GM21423 (cell line): ENCODE measurements at regions not wholly inside any gene's neighbourhood (a gene's known extent, or its start where the extent isn't known, plus 50 kb on each side); places are given as distances from the start of the nearest gene placed in this dataset.
"Not testable (repeated sequence)": the region's sequence is repeated elsewhere in the genome, so short reads cannot be mapped to it uniquely, and the experiment has no call there.

Source experiments
- ATAC-seq: cut with Tn5 transposase; IDR thresholded peaks from one replicate; pipeline ENCODE4 v1.9.1; 2021; ENCODE audit warnings: mild to moderate bottlenecking, moderate library complexity; ENCODE audit not compliant: unreplicated experiment

DNA sequence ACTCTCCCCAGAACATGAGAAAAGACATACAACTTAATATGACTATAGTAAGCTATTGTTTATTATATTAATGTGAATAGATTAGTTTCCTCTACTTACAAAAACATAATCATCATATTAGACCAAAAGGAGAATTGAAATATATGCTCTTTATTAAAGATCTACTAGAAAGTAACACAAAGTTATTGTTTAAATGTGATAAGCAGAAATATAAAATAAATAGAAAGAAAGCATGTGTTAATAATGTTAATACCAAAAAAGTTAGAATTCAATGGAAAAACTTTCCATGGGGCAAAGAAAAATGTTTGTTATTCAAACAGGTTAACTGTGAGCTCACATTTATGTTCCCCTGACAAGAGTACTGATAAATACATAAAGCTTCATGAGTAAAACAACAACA lies 421.4 kb upstream of the UBE2E3 start:
- no peak for ATAC-seq

DNA sequence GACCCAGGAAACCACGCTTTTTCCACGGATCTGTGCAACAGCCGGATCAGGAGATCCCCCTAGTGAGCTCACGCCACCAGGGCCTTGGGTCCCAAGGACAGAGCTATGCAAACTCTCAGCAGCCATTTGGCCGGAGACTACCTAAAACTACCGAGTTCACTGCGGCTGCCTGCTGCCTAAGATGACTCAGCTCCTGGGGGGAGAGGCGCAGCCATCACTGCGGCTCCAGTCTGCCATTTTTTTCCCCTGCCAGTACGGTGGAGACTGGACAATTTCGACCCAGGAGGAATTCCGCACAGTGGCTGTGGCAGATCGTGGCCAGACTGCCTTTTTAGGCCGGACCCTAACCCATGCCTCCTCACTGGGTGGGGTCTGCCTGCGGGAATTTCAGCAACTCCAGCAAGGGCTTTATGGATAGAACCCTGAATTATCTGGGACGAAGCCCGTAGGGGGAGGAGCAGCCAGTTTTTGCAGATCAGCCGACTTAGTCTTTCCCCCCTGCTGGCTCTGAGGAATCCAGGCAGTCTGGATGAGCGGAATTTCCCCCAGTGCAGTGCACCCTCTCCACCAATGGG lies 424.9 kb upstream of the UBE2E3 start:
- ATAC-seq = no peak

GRCh38 chr2:180554330-180554729 lies 426.1 kb upstream of the UBE2E3 start:
- ATAC-seq = no peak

DNA sequence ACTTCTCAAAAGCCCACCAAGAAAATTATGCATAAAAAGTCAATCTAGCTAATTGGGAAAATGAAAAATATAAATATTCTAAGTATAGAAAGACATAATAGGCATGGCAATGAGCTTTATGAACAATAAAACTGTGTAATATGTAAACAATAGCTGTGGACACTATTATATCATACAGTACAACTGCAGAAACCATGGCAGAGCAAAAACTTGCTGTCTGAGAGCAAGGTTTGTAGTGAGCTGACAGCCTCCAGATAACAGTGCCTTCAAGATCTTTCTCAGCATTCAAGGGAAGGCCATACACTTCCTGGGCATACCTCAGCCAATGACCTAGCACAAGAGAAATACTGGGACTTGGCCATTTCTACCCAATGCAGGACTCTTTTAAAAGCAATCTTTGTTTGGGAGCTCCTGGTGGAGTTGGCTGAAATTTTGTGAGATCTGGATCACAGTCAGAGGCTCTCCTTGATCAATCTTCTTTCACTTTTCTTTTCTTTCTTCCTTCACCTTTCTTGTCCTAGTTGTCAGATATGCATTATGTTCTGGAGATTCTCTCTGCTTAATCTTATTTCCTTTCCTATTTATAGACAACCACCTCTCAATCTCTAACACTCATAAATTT lies 427.2 kb upstream of the UBE2E3 start:
- ATAC-seq = no peak

GRCh38 chr2:180542511-180542910 lies 437.9 kb upstream of the UBE2E3 start:
- no peak for ATAC-seq

DNA sequence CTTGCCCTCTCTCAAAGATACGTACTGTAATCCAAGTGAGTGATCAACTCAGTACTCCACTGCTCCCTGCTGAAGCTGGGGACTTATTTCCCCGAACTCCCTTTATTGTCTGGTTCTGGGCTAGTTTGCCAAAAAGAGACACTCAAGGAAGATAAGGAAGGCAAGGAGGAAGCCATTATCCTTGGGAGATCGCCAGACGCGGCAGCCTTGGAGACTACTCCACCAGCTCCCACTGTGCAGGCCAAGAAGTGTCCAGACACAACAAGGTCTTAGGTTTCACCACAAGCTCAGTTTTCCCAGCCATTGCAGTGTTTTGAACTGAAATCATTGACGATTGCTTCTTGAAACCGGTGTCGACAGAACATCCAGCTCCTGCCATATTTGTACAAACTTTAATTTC lies 439.6 kb upstream of the UBE2E3 start:
- ATAC-seq = no peak

GRCh38 chr2:180539541-180539940 lies 440.9 kb upstream of the UBE2E3 start:
- ATAC-seq = no peak

- no peak for ATAC-seq
Measured at GRCh38 chr2:180535289-180535688, 445.1 kb upstream of the UBE2E3 start.

- ATAC-seq = not testable (repeated sequence)
Measured at GRCh38 chr2:180531787-180532186, 448.6 kb upstream of the UBE2E3 start.

DNA sequence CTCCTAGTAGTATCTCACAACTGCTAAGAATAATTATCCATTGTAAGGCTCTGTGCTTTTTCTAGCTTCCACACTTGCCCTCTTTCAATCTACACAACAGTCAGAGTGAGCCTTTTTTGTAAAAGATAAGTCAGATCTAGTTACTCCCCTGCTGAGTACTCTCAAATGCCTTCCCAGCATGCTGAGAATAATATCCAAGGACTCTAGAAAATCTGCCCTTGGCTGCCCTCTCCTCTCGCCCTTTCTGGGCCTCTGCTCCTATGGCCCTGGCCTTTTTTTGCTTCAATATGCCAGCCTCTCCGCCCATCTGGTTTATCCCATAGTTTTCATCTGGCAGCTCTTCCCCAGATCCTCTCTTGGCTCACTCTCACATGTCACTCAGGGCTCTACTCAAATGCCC lies 455.9 kb upstream of the UBE2E3 start:
- no peak for ATAC-seq

GRCh38 chr2:180523621-180524340 lies 456.6 kb upstream of the UBE2E3 start:
- no peak for ATAC-seq

DNA sequence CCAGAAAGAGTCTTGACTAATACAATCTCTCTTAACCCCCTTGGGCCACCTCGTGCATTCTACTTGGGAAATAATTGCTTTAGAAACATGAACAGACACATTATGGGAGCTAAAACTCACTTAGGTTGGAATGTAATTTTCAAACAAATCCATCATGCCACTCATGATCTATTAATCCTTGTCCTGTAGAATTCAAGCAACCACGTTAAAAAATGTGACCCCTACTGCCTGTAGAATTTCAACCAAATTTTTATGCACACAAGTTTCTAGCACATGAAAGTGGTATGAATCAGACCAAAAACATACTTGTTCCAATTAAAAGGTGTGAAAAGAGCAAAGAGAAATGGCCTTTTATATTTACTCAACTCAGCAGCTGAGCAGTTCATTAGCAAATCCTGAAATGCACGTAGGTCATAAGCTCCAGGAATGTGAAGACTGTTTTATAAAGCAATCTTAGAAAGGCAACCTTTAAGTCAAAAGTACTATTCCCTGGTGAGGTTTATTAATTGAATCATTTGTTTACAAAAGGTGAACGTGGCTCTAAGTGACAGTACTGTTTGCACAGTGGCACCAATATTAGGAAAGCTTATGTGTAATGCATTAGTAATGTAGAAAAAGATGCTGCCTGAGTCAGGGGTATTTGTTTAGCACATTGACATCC lies 459.4 kb upstream of the UBE2E3 start:
- ATAC-seq = no peak

GRCh38 chr2:180520206-180520605 lies 460.2 kb upstream of the UBE2E3 start:
- ATAC-seq = no peak

GRCh38 chr2:180519276-180519675 lies 461.1 kb upstream of the UBE2E3 start:
- no peak for ATAC-seq

DNA sequence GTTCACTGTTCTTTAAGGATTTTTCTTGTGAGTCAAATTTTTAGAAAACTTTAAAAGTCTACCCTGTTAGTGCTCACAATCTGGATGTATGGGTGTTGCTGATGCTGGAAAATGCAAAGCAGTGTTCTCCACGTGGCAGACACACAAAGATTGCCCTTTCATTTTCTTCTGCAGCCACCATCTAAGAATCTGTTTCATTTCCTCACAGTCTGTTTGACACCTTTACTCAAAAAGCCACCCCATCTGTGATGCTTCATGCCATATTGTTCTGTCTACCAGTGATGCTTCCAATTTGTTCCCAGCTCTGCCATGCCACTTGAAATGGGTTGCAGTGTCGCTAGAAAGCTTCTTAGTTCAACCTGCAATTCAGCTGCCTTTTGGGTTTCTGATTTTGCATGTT lies 464.2 kb upstream of the UBE2E3 start:
- peak; percentile 49 for ATAC-seq

- ATAC-seq = no peak
Measured at GRCh38 chr2:180513389-180513788, 467.0 kb upstream of the UBE2E3 start.

DNA sequence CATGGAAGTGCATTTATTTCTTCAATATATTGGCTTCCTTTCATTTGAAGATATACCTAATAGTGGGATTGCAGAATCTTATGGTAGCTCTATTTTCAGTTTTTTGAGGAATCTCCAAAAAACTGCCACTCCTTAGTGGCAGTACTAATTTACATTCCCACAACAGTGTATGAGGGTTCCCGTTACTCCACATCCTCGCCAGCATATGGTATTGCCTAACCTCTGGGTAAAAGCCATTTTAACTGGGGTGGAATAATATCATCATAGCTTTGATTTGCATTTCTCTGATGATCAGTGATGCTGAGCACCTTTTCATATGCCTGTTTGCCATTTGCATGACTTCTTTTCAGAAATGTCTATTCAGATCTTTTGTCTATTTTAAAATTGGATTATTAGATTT lies 471.9 kb upstream of the UBE2E3 start:
- no peak for ATAC-seq

- ATAC-seq = no peak
Measured at GRCh38 chr2:180507028-180507427, 473.4 kb upstream of the UBE2E3 start.

DNA sequence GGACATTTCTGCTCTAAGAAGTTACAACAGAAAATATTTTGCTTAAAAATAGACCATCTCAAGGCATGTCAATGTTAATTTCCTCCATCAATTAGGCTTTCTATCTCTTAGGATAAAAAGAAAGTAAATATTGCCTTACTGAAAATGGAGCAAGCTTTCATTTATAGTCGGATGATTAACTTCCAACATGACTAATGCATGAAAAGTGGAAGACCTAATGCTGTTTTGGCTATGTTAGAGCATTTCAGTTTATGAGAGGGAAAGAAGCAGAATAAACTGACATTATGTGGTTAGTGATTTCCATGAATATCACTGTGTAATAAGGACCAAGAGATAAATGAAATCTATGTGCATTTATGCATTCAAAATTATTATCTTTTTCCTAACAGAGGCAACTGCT lies 475.2 kb upstream of the UBE2E3 start:
- no peak for ATAC-seq

DNA sequence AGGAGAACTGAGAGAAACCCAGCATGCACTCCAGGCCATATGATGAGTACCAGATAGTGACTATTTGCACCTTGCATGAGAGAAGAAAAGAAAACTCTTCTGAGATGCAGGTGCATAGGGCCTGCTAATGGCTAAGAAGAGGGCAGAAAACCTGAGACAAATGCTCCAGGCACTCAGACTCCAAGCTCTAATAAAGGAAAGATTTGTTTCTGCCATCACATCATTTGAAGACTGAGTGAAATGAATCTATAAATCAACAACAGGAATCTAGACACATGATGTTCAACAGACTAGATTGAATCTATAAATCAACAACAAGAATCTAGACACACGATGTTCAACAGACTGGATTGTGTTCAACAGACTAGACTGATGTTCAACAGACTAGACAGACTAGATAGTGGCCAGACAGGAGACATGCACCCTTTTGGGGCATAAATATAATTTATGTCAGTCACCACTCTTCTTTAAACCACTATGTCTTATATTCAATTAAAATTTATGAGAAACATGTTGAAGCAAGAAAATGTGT lies 482.7 kb upstream of the UBE2E3 start:
- no peak for ATAC-seq

DNA sequence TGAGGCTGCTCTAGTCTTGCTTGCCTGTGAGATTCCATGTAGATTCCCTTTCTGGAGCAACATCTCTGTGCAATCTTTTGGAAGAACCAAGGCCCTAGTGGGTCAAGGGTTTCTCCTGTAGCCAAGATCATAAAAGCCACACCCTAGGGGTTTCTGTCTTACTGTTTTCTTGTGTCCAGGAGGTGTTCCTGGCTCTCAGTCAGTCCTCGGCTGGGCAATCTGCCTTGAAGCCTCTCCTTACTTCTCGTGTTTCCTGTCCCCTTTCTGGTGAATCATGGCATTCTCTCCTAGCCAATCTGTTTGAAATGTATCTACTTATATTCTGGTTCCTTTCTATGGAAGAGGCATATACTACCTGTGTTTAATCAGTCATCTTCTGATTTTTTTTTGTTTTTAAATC lies 484.8 kb upstream of the UBE2E3 start:
- no peak for ATAC-seq

DNA sequence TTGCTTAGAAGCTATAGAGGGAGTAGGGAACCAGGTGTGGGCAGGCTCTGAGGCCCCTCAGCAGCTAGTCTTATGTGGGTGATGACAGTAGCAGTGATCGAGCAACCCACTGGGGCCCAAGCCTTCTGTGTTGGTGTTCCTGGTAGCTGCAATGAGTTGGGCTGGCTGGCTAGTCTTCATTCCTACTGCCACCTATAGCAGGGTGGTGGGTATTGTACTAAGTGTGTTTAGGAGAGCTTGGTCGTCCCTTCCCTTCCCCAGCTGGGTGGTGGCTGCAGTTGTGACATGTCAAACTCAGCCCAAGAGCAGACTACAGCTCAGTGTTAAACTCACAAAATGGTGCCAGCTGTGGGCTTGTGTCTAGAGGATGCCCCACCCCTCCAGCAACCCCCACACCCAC lies 486.1 kb upstream of the UBE2E3 start:
- ATAC-seq = no peak
